Stimulated activated CD4-positive, alpha-beta T cell treated with anti-CD3 and anti-CD28 coated beads, TNF-alpha, amount 100 ng/mL, for 48 hours (primary cell): ENCODE measurements at regions not wholly inside any gene's neighbourhood (a gene's known extent, or its start where the extent isn't known, plus 50 kb on each side); places are given as distances from the start of the nearest gene placed in this dataset.
A peak's percentile ranks its signal among the peaks of the same experiment; 100 is the strongest.

ENCODE experiments used
- DNase-seq, 3 donors: peaks; one replicate each; pipeline ENCODE4 v3.0.0-alpha.2; 2020; ENCODE audit warnings: low read depth in 3 of 3

DNA sequence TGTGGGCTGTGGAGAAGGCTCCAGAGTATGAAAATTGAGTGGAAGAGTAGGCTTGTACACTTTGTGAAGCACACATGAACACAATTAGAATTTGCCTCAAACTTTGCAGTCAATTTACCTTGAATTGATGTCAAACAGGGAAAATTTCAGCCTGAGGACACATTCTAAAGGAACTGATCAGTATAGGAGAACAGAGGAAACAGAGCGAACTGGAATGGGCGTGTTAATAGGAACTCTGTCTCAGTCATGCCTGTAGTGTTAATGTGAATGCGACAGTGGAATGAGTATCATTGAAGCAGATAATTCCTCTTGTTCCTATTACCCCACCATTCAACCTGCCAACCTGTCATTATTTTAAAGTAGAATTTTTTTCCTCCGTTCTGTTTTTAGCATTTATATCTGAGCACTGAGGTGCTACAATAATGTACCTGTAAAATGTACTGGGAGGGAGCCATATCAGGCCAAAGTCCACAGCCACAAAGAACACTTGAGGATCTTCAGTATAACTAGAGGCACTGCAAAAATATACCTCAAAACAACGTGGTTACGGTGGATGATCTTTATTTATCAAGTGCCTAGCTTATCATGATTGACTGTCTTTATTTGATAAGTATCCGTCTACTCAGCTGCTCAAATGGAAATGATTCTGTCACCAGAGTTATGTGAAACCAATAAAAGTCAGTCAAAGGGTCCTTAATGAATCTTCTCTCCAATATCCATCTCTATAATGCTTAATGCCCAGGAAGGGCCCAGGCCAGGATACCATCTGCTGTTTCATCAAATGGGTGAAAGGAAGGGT, 125.3 kb upstream of the STMND1 start:
- DNase-seq = no peak

- no peak for DNase-seq
These were observed 127.0 kb upstream of the STMND1 start for GRCh38 chr6:16974704-16975359.

GRCh38 chr6:16974387-16974673, 127.5 kb upstream of the STMND1 start:
- no peak for DNase-seq

DNA sequence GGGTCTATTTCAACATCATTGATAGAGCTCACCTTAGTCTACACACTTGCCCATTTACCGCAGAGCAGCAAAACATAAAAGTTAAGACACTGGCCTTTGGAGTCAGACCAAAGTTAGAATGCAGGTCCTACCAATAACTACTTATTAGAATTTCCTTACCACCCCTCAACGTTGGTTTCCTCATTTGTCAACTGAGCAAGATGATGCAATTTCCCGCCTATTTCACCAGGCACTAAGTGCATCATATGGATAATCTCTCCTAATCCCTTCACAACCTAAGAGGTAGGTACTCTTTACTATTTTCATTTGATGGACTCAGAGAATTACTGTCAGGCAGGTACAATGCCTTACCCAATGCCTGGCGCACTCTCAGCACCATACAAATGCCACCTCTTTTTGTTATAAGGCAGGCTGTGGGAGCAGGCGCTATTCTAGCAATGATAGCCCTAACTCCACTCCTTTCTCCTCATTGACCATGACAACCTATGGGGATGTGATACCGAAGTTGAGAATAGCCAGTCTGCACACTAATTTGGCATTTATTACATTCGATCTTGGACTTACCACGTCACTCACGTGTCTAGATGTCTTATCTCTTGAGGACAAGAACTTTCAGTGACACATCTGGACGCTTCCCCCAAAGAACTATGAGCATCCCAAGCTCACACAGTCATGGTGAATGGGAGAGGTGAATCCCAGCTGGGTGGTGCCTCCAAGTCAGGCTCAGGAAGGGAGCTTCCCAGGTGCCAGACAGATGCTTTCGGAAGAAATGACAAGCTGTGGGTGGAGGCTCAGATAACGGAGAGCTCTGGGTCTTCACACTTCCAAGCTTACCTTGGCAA, 128.1 kb upstream of the STMND1 start:
- no peak for DNase-seq

DNA sequence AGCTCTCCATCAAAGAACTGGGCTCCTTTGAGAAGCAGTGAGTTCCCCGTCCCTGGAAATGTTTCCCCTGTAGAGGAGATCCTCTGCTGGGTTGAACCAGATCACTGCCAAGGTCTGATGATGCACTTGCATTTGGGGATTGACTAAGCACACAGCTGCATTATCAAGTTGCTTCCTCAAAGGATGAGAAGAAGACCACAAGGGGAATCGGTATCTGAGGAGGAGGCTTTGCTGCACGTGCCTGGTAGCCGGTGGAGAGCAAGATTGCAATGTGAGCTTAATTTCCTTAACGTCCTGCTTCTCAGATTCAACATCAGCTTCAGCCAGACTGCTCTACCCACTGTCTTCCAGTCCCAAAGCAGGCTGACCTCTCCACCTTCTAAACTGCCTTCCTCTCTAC, 128.8 kb upstream of the STMND1 start:
- DNase-seq = no peak

- no peak for DNase-seq
These were observed 129.3 kb upstream of the STMND1 start for GRCh38 chr6:16972535-16972934.

GRCh38 chr6:16969699-16970655, 131.9 kb upstream of the STMND1 start:
- no peak for DNase-seq

GRCh38 chr6:16968101-16968500, 133.7 kb upstream of the STMND1 start:
- no peak for DNase-seq

- no peak for DNase-seq
These were observed 134.4 kb upstream of the STMND1 start for GRCh38 chr6:16967470-16967817.

GRCh38 chr6:16966791-16967469, 134.9 kb upstream of the STMND1 start:
- no peak for DNase-seq

GRCh38 chr6:16965689-16966088, 136.2 kb upstream of the STMND1 start:
- DNase-seq = no peak

- peak; percentile 48 to 61 (median 56) for DNase-seq
These were observed 137.0 kb upstream of the STMND1 start for GRCh38 chr6:16964553-16965499.

- no peak for DNase-seq
These were observed 140.3 kb upstream of the STMND1 start for GRCh38 chr6:16961577-16961976.

- no peak for DNase-seq
These were observed 142.1 kb upstream of the STMND1 start for GRCh38 chr6:16959789-16960188.

DNA sequence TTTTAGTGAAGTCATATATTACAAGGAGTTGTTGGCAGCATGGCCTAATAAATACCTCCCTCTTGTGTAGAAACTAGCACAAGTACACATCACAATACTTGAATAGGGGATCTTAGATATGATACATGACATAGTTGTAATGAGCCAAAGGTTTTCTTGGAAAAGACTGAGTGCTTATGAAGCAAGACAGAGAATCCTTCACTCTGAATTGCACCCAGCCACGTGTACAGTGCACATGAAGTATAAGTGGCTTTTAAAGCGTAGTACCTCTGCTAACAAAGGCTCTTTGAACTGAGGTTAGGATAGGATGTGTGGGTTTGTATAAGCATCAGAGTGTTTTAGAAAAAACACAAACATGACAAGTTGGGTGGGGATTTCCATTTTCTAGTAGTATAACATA, 145.5 kb upstream of the STMND1 start:
- DNase-seq = no peak

- no peak for DNase-seq
These were observed 146.0 kb upstream of the STMND1 start for GRCh38 chr6:16955899-16956298.

DNA sequence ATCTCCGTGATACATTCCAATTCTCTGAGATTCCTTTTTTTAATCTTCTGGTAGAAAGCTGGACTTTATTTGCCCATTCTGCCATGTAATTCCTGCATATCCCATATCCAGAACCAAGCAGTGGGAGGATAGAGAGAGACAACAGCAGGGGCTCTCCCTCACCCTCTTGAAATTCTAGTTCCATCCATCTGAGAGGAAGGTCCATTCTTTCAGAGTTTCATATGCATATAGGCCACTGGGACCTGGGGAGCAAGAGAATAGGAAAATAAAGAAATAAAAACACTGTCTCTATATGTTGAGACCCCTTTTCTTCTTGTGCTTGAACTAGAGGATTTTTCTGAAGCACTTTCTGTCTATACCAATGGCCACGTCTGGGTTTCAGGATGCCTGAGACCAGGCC, 147.9 kb upstream of the STMND1 start:
- no peak for DNase-seq

- no peak for DNase-seq
These were observed 148.4 kb upstream of the STMND1 start for GRCh38 chr6:16953446-16953845.

DNA sequence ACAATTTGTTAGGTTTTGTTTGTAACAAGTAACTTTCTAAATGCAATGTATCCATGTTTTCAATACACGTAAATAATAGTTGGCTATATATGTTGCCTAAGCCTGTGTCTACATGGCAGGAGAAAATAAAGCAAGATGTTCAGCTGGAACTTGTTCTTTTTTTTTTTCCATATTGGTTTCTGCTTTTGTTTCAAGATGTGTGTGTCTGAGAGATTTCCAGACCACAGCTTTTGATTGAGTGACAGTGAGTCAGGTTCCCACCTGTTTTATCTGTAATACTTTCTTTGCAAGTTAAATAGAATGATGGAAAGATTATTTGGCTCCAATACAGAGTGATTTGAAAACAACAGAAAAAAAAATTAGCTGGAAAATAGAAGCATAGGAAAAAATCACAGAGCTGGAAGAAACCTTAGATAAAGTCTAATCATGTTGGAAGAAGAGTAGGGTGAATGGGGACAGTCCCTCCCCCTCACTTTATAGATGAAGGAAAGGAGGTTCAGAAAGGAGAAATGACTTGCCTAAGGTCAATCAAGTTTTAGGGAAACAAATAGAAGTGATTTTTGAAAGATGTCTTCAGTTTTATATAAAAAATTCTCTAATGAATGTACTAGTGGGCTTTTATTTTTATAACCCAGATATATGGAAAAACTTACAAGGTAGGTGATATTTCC, 150.9 kb upstream of the STMND1 start:
- no peak for DNase-seq
